ENCODE measurements at regions not wholly inside any gene's neighbourhood (a gene's known extent, or its start where the extent isn't known, plus 50 kb on each side); places are given as distances from the start of the nearest gene placed in this dataset.

- no peak for TF ChIP-seq CTCF (IDR thresholded peaks at IDR 0.05)
- TF ChIP-seq POLR2AphosphoS5 (IDR thresholded peaks at IDR 0.05) = no peak
- no peak for TF ChIP-seq POLR2A (IDR thresholded peaks at IDR 0.05)
Measured at GRCh38 chr11:69965821-69966582, 112.1 kb upstream of the ANO1 start.

Data from sigmoid colon (tissue), 4 donors.